NB4 (cell line): ENCODE measurements at regions not wholly inside any gene's neighbourhood (a gene's known extent, or its start where the extent isn't known, plus 50 kb on each side); places are given as distances from the start of the nearest gene placed in this dataset.

Experiments used
- DNase-seq: peaks from one replicate; pipeline ENCODE4 v3.0.0; 2010; ENCODE audit warnings: low read depth
- H3K4me3 ChIP-seq: one replicate; pipeline ENCODE4 v1.5.1; 2011; ENCODE audit warnings: mild to moderate bottlenecking, low read depth, low read length, moderate library complexity
- CTCF ChIP-seq: IDR thresholded peaks from one replicate; pipeline ENCODE4 v1.5.1; 2012; ENCODE audit warnings: low read depth, low read length
- MAX ChIP-seq: IDR thresholded peaks from 2 replicates; pipeline ENCODE4 v1.6.1; 2011; ENCODE audit warnings: low read depth, low read length
- MYC ChIP-seq: IDR thresholded peaks from 2 replicates; pipeline ENCODE4 v1.6.1; 2011; ENCODE audit warnings: low read depth, low read length
- POLR2A ChIP-seq: IDR thresholded peaks from 2 replicates; pipeline ENCODE4 v1.6.1; 2011; ENCODE audit warnings: mild to moderate bottlenecking; ENCODE audit not compliant: insufficient read length; ENCODE audit errors: extremely low read depth

- DNase-seq = no peak
- TF ChIP-seq CTCF = no peak
- no peak overlapping the region for H3K4me3 ChIP-seq
These were observed 124.5 kb upstream of the NFIB start for GRCh38 chr9:14438232-14439021.

- no peak overlapping the region for H3K4me3 ChIP-seq
- no peak for DNase-seq
- TF ChIP-seq MAX = no peak
- TF ChIP-seq POLR2A = no peak
- TF ChIP-seq MYC = no peak
- no peak for TF ChIP-seq CTCF
These were observed 123.7 kb upstream of the NFIB start for GRCh38 chr9:14437354-14438231.

- no peak for TF ChIP-seq CTCF
- no peak for TF ChIP-seq POLR2A
- TF ChIP-seq MYC = no peak
- TF ChIP-seq MAX = no peak
- DNase-seq = no peak
- no peak overlapping the region for H3K4me3 ChIP-seq
These were observed 121.9 kb upstream of the NFIB start for GRCh38 chr9:14435871-14436270.

GRCh38 chr9:14434971-14435718, 121.2 kb upstream of the NFIB start:
- H3K4me3 ChIP-seq = no peak overlapping the region
- no peak for TF ChIP-seq CTCF
- no peak for TF ChIP-seq MYC
- no peak for TF ChIP-seq POLR2A
- no peak for TF ChIP-seq MAX

GRCh38 chr9:14434158-14434504, 120.2 kb upstream of the NFIB start:
- TF ChIP-seq MAX (no peak), CTCF (no peak), POLR2A (no peak), MYC (no peak)
- no peak for DNase-seq
- no peak overlapping the region for H3K4me3 ChIP-seq

More at GRCh38 chr9:14434971-14435718, 121.2 kb upstream of the NFIB start:
- no peak for DNase-seq
